Epithelial cell of esophagus (primary cell): ENCODE measurements at regions not wholly inside any gene's neighbourhood (a gene's known extent, or its start where the extent isn't known, plus 50 kb on each side); places are given as distances from the start of the nearest gene placed in this dataset.

ENCODE experiments used
- DNase-seq: peaks from one replicate; pipeline ENCODE4 v3.0.0; 2010; ENCODE audit warnings: low read depth
- H3K4me3 ChIP-seq: 2 replicates; pipeline ENCODE4 v1.5.1; 2011; ENCODE audit warnings: mild to moderate bottlenecking, low read length, control low read depth
- TF ChIP-seq, protein P1 (sequence below): IDR thresholded peaks from 2 replicates; pipeline ENCODE4 v1.5.1; 2011; ENCODE audit warnings: low read depth, mild to moderate bottlenecking, low read length, control low read depth, inconsistent platforms; ENCODE audit not compliant: insufficient read depth; ENCODE audit errors: missing control alignments

DNA sequence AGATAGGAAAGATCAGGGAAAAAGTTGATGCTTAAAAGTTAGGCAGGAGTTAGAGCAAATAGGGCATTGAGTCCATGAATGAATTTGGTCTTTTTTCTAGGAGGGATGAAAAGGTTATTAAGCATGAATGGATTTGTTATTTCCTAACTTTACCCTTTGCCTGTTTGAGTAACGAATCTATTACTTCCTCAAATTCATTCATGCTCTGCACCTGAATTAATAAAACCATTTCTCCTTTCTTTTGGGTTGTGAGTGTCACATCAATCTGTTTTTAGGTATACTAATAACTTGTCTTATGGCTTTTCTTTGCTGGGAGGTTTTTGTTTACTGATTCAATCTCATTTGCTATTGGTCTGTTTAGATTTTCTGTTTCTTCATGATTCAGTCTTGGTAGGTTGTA is 1217.7 kb upstream of the CELF2 start:
- TF ChIP-seq, protein P1, sequence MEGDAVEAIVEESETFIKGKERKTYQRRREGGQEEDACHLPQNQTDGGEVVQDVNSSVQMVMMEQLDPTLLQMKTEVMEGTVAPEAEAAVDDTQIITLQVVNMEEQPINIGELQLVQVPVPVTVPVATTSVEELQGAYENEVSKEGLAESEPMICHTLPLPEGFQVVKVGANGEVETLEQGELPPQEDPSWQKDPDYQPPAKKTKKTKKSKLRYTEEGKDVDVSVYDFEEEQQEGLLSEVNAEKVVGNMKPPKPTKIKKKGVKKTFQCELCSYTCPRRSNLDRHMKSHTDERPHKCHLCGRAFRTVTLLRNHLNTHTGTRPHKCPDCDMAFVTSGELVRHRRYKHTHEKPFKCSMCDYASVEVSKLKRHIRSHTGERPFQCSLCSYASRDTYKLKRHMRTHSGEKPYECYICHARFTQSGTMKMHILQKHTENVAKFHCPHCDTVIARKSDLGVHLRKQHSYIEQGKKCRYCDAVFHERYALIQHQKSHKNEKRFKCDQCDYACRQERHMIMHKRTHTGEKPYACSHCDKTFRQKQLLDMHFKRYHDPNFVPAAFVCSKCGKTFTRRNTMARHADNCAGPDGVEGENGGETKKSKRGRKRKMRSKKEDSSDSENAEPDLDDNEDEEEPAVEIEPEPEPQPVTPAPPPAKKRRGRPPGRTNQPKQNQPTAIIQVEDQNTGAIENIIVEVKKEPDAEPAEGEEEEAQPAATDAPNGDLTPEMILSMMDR = no peak

DNA sequence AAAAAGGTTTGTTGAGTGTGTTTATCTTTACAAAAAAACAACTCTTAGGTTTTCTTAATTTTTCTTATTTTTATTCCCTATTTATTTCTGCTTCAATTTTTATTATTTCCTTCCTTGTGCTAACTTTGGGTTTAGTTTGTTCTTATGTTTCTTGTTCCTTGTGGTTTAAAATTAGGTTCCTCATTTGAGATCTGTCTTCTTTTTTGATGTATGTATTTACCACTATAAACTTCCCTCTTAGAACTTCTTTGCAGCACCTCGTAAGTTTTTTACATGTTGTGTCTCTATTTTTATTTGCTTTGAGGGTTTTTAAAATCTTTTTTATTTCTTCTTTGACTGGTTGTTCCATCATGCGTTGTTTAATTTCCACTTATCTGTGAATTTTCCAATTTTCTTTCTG is 1217.1 kb upstream of the CELF2 start:
- no peak overlapping the region for H3K4me3 ChIP-seq
- no peak for DNase-seq
- TF ChIP-seq, protein P1 = no peak

More for the DNA sequence above, 1217.7 kb upstream of the CELF2 start:
- H3K4me3 ChIP-seq = no peak overlapping the region
- DNase-seq = no peak

DNA sequence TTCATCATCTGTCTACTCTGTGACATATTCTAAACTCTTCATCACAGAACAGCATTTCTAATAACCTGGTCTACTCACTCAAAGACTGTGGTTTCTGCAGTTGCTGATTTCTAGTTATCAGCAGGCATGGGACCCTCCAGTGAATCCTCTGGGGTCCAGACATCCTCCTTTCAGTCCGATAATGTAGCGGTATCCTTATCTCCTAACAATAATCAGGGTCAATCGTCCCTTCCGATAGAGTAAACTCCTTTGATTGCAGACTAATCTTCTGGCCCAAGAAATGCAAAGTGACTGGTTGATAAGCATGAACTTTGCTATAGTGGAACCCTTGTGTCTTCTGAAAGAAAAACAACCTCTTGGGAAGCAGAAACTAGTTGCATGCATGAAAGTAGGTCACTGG is 1209.8 kb upstream of the CELF2 start:
- DNase-seq = no peak
- no peak overlapping the region for H3K4me3 ChIP-seq
- TF ChIP-seq, protein P1 = no peak

GRCh38 chr10:9811601-9812000 is 1206.1 kb upstream of the CELF2 start:
- no peak overlapping the region for H3K4me3 ChIP-seq
- no peak for DNase-seq
- TF ChIP-seq, protein P1 = no peak

- H3K4me3 ChIP-seq = no peak overlapping the region
- TF ChIP-seq, protein P1 = no peak
- no peak for DNase-seq
These were observed 1203.3 kb upstream of the CELF2 start for GRCh38 chr10:9814285-9814864.

GRCh38 chr10:9819756-9820494 is 1197.7 kb upstream of the CELF2 start:
- no peak overlapping the region for H3K4me3 ChIP-seq
- TF ChIP-seq, protein P1 = no peak
- no peak for DNase-seq
